OCI-LY1 (cell line): ENCODE measurements at regions not wholly inside any gene's neighbourhood (a gene's known extent, or its start where the extent isn't known, plus 50 kb on each side); places are given as distances from the start of the nearest gene placed in this dataset.

Experiments
- H2AFZ ChIP-seq: fragments of 200-600 bp; sonication (generic), shearing (Covaris generic); 2 replicates; pipeline ENCODE4 v1.6.0; 2014; ENCODE audit warnings: antibody characterized with exemption, mild to moderate bottlenecking, low read length
- H3F3A ChIP-seq: fragments of 200-600 bp; sonication (generic), shearing (Covaris generic); 2 replicates; pipeline ENCODE4 v1.6.0; 2014; ENCODE audit warnings: mild to moderate bottlenecking, antibody characterized with exemption, low read length, moderate library complexity; ENCODE audit not compliant: insufficient read depth
- H3K27ac ChIP-seq: fragments of 200-600 bp; sonication (generic); 2 replicates; pipeline ENCODE4 v1.5.1; 2014; ENCODE audit warnings: low read length, mixed run types, mild to moderate bottlenecking, low read depth; ENCODE audit not compliant: poor library complexity, severe bottlenecking
- H3K27me3 ChIP-seq: fragments of 200-600 bp; sonication (generic); 2 replicates; pipeline ENCODE4 v1.6.0; 2014; ENCODE audit warnings: antibody characterized with exemption, mild to moderate bottlenecking, low read length, moderate library complexity; ENCODE audit not compliant: insufficient read depth
- H3K36me3 ChIP-seq: fragments of 200-600 bp; sonication (generic); 2 replicates; pipeline ENCODE4 v1.6.1; 2014; ENCODE audit warnings: mild to moderate bottlenecking, antibody characterized with exemption, low read length, moderate library complexity, mixed read lengths; ENCODE audit not compliant: insufficient read depth
- H3K4me1 ChIP-seq: fragments of 200-600 bp; sonication (generic); 2 replicates; pipeline ENCODE4 v1.5.1; 2014; ENCODE audit warnings: mild to moderate bottlenecking, low read length, moderate library complexity; ENCODE audit not compliant: insufficient read depth, severe bottlenecking
- H3K4me2 ChIP-seq: fragments of 200-600 bp; sonication (generic), shearing (Covaris generic); 2 replicates; pipeline ENCODE4 v1.6.1; 2014; ENCODE audit warnings: low read length
- H3K4me3 ChIP-seq: fragments of 200-600 bp; sonication (generic); 2 replicates; pipeline ENCODE4 v1.5.1; 2014; ENCODE audit warnings: low read length, low read depth, mild to moderate bottlenecking, mixed read lengths; ENCODE audit not compliant: poor library complexity, severe bottlenecking
- H3K79me2 ChIP-seq: fragments of 200-600 bp; shearing (Covaris generic); 2 replicates; pipeline ENCODE4 v1.6.1; 2016; ENCODE audit warnings: mixed run types, low read length, mixed read lengths; ENCODE audit not compliant: insufficient read depth
- H3K9ac ChIP-seq: fragments of 200-600 bp; sonication (generic), shearing (Covaris generic); 2 replicates; pipeline ENCODE4 v1.6.1; 2014; ENCODE audit warnings: mild to moderate bottlenecking, low read length, mixed read lengths
- H3K9me2 ChIP-seq: fragments of 200-600 bp; sonication (generic), shearing (Covaris generic); 2 replicates; pipeline ENCODE4 v1.6.1; 2014; ENCODE audit warnings: low read depth, mild to moderate bottlenecking, low read length, mixed read lengths
- H3K9me3 ChIP-seq: fragments of 200-600 bp; shearing (Covaris generic); 2 replicates; pipeline ENCODE4 v1.6.1; 2014; ENCODE audit warnings: low read length, mixed read lengths
- H4K20me1 ChIP-seq: fragments of 200-600 bp; sonication (generic), shearing (Covaris generic); 2 replicates; pipeline ENCODE4 v1.6.0; 2016; ENCODE audit warnings: mild to moderate bottlenecking, low read length; ENCODE audit not compliant: insufficient read depth
- CTCF ChIP-seq: fragments of 200-600 bp; sonication (generic), shearing (Covaris generic); IDR thresholded peaks from 2 replicates; pipeline ENCODE4 v1.5.1; 2017; ENCODE audit warnings: mild to moderate bottlenecking, antibody characterized with exemption, low read length, moderate library complexity, mixed read lengths
- EZH2 ChIP-seq: fragments of 200-600 bp; sonication (generic), shearing (Covaris generic); IDR thresholded peaks from 2 replicates; pipeline ENCODE4 v1.8.0; 2017; ENCODE audit warnings: borderline replicate concordance, mixed run types, mild to moderate bottlenecking, antibody characterized with exemption, low read length, moderate library complexity, mixed read lengths

- H3K4me2 ChIP-seq, result no peak overlapping the region
- H3K36me3 ChIP-seq, result no peaks in the 10 kb centered on the region
- H4K20me1 ChIP-seq, result no peaks in the 10 kb centered on the region
- no peak overlapping the region for H3K27ac ChIP-seq
- no peak overlapping the region for H2AFZ ChIP-seq
- no peaks in the 10 kb centered on the region for H3K79me2 ChIP-seq
- H3K4me3 ChIP-seq, result no peak overlapping the region
- no peak for TF ChIP-seq EZH2
- no peak for TF ChIP-seq CTCF
- H3K9ac ChIP-seq, result no peak overlapping the region
- H3K9me2 ChIP-seq, result no peaks in the 10 kb centered on the region
- H3K27me3 ChIP-seq, result no peaks in the 10 kb centered on the region
- no peaks in the 10 kb centered on the region for H3K9me3 ChIP-seq
- no peaks in the 10 kb centered on the region for H3F3A ChIP-seq
- no peaks in the 10 kb centered on the region for H3K4me1 ChIP-seq
These were observed 666.9 kb upstream of the INTU start for GRCh38 chr4:126965877-126966276.

DNA sequence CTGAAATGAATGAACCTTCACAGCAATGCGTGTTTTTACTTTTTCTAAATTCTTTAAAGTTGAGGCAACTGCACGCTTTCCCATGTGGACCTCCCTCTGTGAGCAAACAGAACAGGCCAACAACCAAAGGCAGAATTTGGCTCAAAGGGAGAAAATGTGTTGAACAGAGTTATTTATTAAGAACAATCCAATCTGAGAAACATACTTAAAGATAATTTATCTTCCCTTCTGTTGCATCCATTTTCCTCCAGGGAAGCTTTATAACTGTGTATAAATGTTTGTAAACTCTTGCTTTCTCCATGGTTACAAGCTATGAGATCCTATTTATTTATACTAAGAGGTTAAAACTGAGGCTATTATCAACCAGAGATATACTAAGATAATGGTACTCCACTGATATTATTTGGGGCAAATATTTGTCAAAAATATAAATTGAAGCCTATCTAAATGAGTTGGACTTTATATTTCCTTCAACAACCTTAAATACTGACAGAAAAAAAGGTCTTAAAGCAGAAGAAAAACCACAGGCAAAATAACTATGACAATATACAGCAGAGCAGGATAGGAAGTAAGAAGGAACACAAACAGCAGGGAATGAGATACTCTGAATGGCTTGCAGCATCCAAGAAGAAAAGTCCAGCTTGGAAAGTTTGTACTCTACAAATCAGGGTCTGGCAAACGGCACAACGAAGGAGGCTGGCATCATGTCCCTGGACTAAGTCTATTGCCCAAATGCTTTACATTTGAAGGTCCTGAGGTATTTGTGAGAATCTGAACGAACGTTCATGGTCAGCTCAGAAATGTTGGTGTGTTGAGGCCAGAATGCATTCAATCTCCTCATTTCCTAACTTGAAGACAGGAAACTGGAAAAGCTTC is 663.2 kb upstream of the INTU start:
- Histone ChIP-seq H3K9ac (no peak overlapping the region), H3K9me2 (no peaks in the 10 kb centered on the region), H3F3A (no peaks in the 10 kb centered on the region), H3K4me1 (no peaks in the 10 kb centered on the region), H3K4me2 (no peak overlapping the region), H4K20me1 (no peaks in the 10 kb centered on the region), H3K27ac (no peak overlapping the region), H3K9me3 (no peaks in the 10 kb centered on the region), H3K36me3 (no peaks in the 10 kb centered on the region), H3K27me3 (no peaks in the 10 kb centered on the region), H3K79me2 (no peaks in the 10 kb centered on the region), H3K4me3 (no peak overlapping the region), H2AFZ (no peak overlapping the region)
- TF ChIP-seq CTCF, result no peak
- TF ChIP-seq EZH2, result no peak

- no peaks in the 10 kb centered on the region for H3K4me1 ChIP-seq
- H3K27me3 ChIP-seq, result no peaks in the 10 kb centered on the region
- no peaks in the 10 kb centered on the region for H4K20me1 ChIP-seq
- no peaks in the 10 kb centered on the region for H3K9me3 ChIP-seq
- no peak overlapping the region for H3K9ac ChIP-seq
- no peaks in the 10 kb centered on the region for H3K9me2 ChIP-seq
- H3K79me2 ChIP-seq, result no peaks in the 10 kb centered on the region
- no peak overlapping the region for H3K27ac ChIP-seq
- no peaks in the 10 kb centered on the region for H3F3A ChIP-seq
- no peaks in the 10 kb centered on the region for H3K36me3 ChIP-seq
- no peak overlapping the region for H3K4me2 ChIP-seq
- H3K4me3 ChIP-seq, result no peak overlapping the region
- TF ChIP-seq CTCF (no peak), EZH2 (no peak)
- no peak overlapping the region for H2AFZ ChIP-seq
These were observed 659.6 kb upstream of the INTU start for GRCh38 chr4:126973201-126973600.
